Right lobe of liver (tissue), 6 donors: ENCODE measurements at regions not wholly inside any gene's neighbourhood (a gene's known extent, or its start where the extent isn't known, plus 50 kb on each side); places are given as distances from the start of the nearest gene placed in this dataset.

ENCODE experiments used
- ATAC-seq, 4 donors: fragments of 200-7000 bp; cut with Tn5 transposase; one replicate each; pipeline ENCODE4 v1.9.1; 2020; ENCODE audit warnings: mild to moderate bottlenecking in 4 of 4, moderate library complexity in 4 of 4
- DNase-seq, 3 donors: peaks; one replicate each; pipeline ENCODE4 v3.0.0-alpha.2; 2020
- H3K27ac ChIP-seq, 3 donors: fragments of 200-600 bp; one replicate each; pipeline ENCODE4 v1.8.0; 2022
- H3K27me3 ChIP-seq, 2 donors: fragments of 200-600 bp; one replicate each; pipeline ENCODE4 v1.8.0; 2022
- H3K36me3 ChIP-seq, 4 donors: fragments of 200-600 bp; sonication (generic) in 1 of 4; one replicate each; pipeline versions ENCODE4 v1.5.1 to v1.8.0; 2017 to 2022; ENCODE audit warnings: control low read depth in 1 of 4
- H3K4me1 ChIP-seq, 4 donors: fragments of 200-600 bp; sonication (generic) in 1 of 4; one replicate each; pipeline versions ENCODE4 v1.5.1 to v1.8.0; 2017 to 2022; ENCODE audit warnings: control low read depth in 1 of 4
- H3K4me3 ChIP-seq, 3 donors: fragments of 200-600 bp; one replicate each; pipeline ENCODE4 v1.8.0; 2022
- H3K9me3 ChIP-seq, 4 donors: fragments of 200-600 bp; sonication (generic) in 1 of 4; one replicate each; pipeline versions ENCODE4 v1.5.1 to v1.8.0; 2017 to 2022; ENCODE audit warnings: control low read depth in 1 of 4
- CTCF ChIP-seq, 4 donors: fragments of 200-600 bp in 3 of 4; fragments of 450-650 bp in 1 of 4; IDR thresholded peaks; one replicate each; pipeline versions ENCODE4 v1.5.1 to v1.8.0; 2016 to 2022; ENCODE audit warnings: antibody characterized with exemption in 4 of 4, mild to moderate bottlenecking in 2 of 4
- POLR2A ChIP-seq: fragments of 450-650 bp; IDR thresholded peaks from one replicate; pipeline ENCODE4 v1.6.1; 2017; ENCODE audit warnings: antibody characterized with exemption, mild to moderate bottlenecking
- WGBS: methylation state at CpG from one replicate; pipeline ENCODE4 v1.1.6; 2018; ENCODE audit warnings: low coverage, low lambda C conversion rate; ENCODE audit not compliant: insufficient coverage; ENCODE audit errors: missing lambda C conversion rate; 5-methylcytosine and 5-hydroxymethylcytosine counted together
- intact Hi-C, 2 donors: fragments of 100-400 bp; cut with DNase I; formaldehyde crosslinking; loops; one replicate each; pipeline versions ENCODE4 v1.11.2 to v1.14.1; 2022
- donor health status: DM: no; HTN: yes; CAD: no.
- donor health status: DM: no; HTN: no; CAD: no.
- donor health status: DM: no; HTN: no; CAD: no.
- donor health status: DM: no; HTN: yes; CAD: no.
- donor health status: DM: no; HTN: yes; CAD: no.

- no peaks in the 10 kb centered on the region for H3K9me3 ChIP-seq
- no peaks in the 10 kb centered on the region for H3K36me3 ChIP-seq
- TF ChIP-seq POLR2A (no peak), CTCF (IDR thresholded peaks at IDR 0.05) (no peak)
- no peak overlapping the region for H3K4me3 ChIP-seq
- 63% methylated on average over 20 of the region's 54 CpGs for WGBS
- peak in 1 of 3 donors; percentile 32 for DNase-seq
- no peaks in the 10 kb centered on the region for H3K27me3 ChIP-seq
- intact Hi-C loops: no loop called here
- H3K4me1 ChIP-seq: no peaks in the 10 kb centered on the region
- ATAC-seq: no peak
- H3K27ac ChIP-seq: no peak overlapping the region
These were observed 83.3 kb downstream of the MYEOV start for GRCh38 chr11:69377029-69377952.

- WGBS: no CpG with 5 or more reads among the region's 13 CpGs
- no peak overlapping the region for H3K27ac ChIP-seq
- H3K36me3 ChIP-seq: no peaks in the 10 kb centered on the region
- no peak for ATAC-seq
- H3K4me1 ChIP-seq: no peaks in the 10 kb centered on the region
- peak in 2 of 3 donors; percentile 38 to 40 for DNase-seq
- no peaks in the 10 kb centered on the region for H3K9me3 ChIP-seq
- intact Hi-C loops: no loop called here
- no peaks in the 10 kb centered on the region for H3K27me3 ChIP-seq
- H3K4me3 ChIP-seq: no peak overlapping the region
- TF ChIP-seq POLR2A (no peak), CTCF (IDR thresholded peaks at IDR 0.05) (no peak)
These were observed 84.0 kb downstream of the MYEOV start for GRCh38 chr11:69377953-69378302.

GRCh38 chr11:69378303-69379141 is 84.6 kb downstream of the MYEOV start:
- Histone ChIP-seq H3K36me3 (no peaks in the 10 kb centered on the region), H3K4me3 (no peak overlapping the region), H3K27ac (no peak overlapping the region), H3K27me3 (no peaks in the 10 kb centered on the region), H3K9me3 (no peaks in the 10 kb centered on the region), H3K4me1 (no peaks in the 10 kb centered on the region)
- DNase-seq (peak in 2 of 3 donors; percentile 36 to 40), ATAC-seq (no peak)
- WGBS: 57% methylated on average over 4 of the region's 29 CpGs
- intact Hi-C loops: no loop called here
- TF ChIP-seq POLR2A (no peak), CTCF (IDR thresholded peaks at IDR 0.05) (no peak)

GRCh38 chr11:69380451-69380901 is 86.5 kb downstream of the MYEOV start:
- no peaks in the 10 kb centered on the region for H3K4me1 ChIP-seq
- H3K27ac ChIP-seq: no peak overlapping the region
- 85% methylated on average over 4 of the region's 20 CpGs for WGBS
- H3K36me3 ChIP-seq: no peaks in the 10 kb centered on the region
- intact Hi-C loops: no loop called here
- H3K9me3 ChIP-seq: no peaks in the 10 kb centered on the region
- H3K4me3 ChIP-seq: no peak overlapping the region
- no peak for TF ChIP-seq POLR2A
- no peak for TF ChIP-seq CTCF (IDR thresholded peaks at IDR 0.05)
- ATAC-seq (no peak), DNase-seq (peak in 1 of 3 donors; percentile 30)
- H3K27me3 ChIP-seq: no peaks in the 10 kb centered on the region
